ENCODE measurements at regions not wholly inside any gene's neighbourhood (a gene's known extent, or its start where the extent isn't known, plus 50 kb on each side); places are given as distances from the start of the nearest gene placed in this dataset.

GRCh38 chr5:139743001-139743771 is 52.4 kb upstream of the PSD2 start:
- ChIA-PET POLR2A (interaction anchor here (1.0 kb wide), 1 partner anchor 28 kb away, joined by 3 read pairs; no protein-coding TSS in a partner anchor), CTCF (ENCODE audit: unreplicated experiment) (no interaction called here)
- H3K36me3 ChIP-seq (ENCODE audit: insufficient read depth, low read length), result no peaks in the 10 kb centered on the region
- intact Hi-C loops (cut with micrococcal nuclease; ENCODE audit: unreplicated experiment), result no loop called here
- H3K4me3 ChIP-seq (ENCODE audit: low read depth, low read length, poor library complexity, severe bottlenecking), result no peak overlapping the region
- H2AFZ ChIP-seq (ENCODE audit: low read length), result no peak overlapping the region
- no peak overlapping the region for H3K27ac ChIP-seq (ENCODE audit: low read depth, low read length, poor library complexity, severe bottlenecking)
- peaks cover 37% of the 10 kb centered on the region for H3K4me1 ChIP-seq (ENCODE audit: insufficient read depth, low read length, poor library complexity, severe bottlenecking)
- no peaks in the 10 kb centered on the region for H3K9me3 ChIP-seq (ENCODE audit: low read length)
- H4K20me1 ChIP-seq (ENCODE audit: insufficient read depth, low read length), result no peaks in the 10 kb centered on the region
- BruUV-seq (replicated peaks), result no TSS peak
- H3K79me2 ChIP-seq (ENCODE audit: insufficient read depth, low read depth, low read length), result no peaks in the 10 kb centered on the region
- DNase-seq (ENCODE audit: low spot score), result no peak
- no peaks in the 10 kb centered on the region for H3K9me2 ChIP-seq (ENCODE audit: insufficient read depth, low read length)
- no peak for TF ChIP-seq EZH2phosphoT487 (IDR thresholded peaks at IDR 0.05; ENCODE audit: borderline replicate concordance, low read depth, low read length)
- TF ChIP-seq, protein P1, sequence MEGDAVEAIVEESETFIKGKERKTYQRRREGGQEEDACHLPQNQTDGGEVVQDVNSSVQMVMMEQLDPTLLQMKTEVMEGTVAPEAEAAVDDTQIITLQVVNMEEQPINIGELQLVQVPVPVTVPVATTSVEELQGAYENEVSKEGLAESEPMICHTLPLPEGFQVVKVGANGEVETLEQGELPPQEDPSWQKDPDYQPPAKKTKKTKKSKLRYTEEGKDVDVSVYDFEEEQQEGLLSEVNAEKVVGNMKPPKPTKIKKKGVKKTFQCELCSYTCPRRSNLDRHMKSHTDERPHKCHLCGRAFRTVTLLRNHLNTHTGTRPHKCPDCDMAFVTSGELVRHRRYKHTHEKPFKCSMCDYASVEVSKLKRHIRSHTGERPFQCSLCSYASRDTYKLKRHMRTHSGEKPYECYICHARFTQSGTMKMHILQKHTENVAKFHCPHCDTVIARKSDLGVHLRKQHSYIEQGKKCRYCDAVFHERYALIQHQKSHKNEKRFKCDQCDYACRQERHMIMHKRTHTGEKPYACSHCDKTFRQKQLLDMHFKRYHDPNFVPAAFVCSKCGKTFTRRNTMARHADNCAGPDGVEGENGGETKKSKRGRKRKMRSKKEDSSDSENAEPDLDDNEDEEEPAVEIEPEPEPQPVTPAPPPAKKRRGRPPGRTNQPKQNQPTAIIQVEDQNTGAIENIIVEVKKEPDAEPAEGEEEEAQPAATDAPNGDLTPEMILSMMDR (conservative IDR thresholded peaks at IDR 0.05; ENCODE audit: low read length), result no peak
- H3K4me2 ChIP-seq (ENCODE audit: low read length), result no peak overlapping the region

DNA sequence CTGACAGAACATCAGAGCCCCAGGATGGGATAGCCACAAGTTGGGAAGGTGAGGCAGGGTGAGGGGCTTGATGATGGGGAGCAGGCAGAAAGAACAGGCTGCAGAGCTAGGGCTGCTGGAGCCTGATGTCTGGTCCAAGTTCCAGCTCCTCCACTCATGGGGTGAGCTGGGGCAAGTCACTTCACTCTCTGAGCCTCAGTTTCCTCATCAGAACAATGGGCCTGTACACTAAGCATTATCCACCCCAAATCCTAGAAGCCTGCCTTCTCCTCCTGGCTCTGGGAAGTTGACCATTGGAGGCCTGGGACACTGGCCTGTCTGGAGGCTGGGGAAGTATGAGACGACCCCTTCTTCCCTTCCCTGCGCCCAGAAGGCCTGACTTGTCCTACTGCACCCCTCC is 51.8 kb upstream of the PSD2 start:
- intact Hi-C loops (cut with micrococcal nuclease; ENCODE audit: unreplicated experiment), result no loop called here
- BruUV-seq (replicated peaks), result no TSS peak
- H3K4me3 ChIP-seq (ENCODE audit: low read depth, low read length, poor library complexity, severe bottlenecking), result no peak overlapping the region
- ChIA-PET CTCF (ENCODE audit: unreplicated experiment) (no interaction called here), POLR2A (interaction anchor here (1.0 kb wide), 1 partner anchor 27 kb away, joined by 3 read pairs; no protein-coding TSS in a partner anchor)
- H3K9me3 ChIP-seq (ENCODE audit: low read length), result no peaks in the 10 kb centered on the region
- H2AFZ ChIP-seq (ENCODE audit: low read length), result no peak overlapping the region
- H4K20me1 ChIP-seq (ENCODE audit: insufficient read depth, low read length), result no peaks in the 10 kb centered on the region
- H3K4me1 ChIP-seq (ENCODE audit: insufficient read depth, low read length, poor library complexity, severe bottlenecking), result peaks cover 38% of the 10 kb centered on the region
- no peak for DNase-seq (ENCODE audit: low spot score)
- no peak overlapping the region for H3K27ac ChIP-seq (ENCODE audit: low read depth, low read length, poor library complexity, severe bottlenecking)
- TF ChIP-seq, protein P1 (conservative IDR thresholded peaks at IDR 0.05; ENCODE audit: low read length), result no peak
- no peak for TF ChIP-seq EZH2phosphoT487 (IDR thresholded peaks at IDR 0.05; ENCODE audit: borderline replicate concordance, low read depth, low read length)
- no peaks in the 10 kb centered on the region for H3K36me3 ChIP-seq (ENCODE audit: insufficient read depth, low read length)
- H3K79me2 ChIP-seq (ENCODE audit: insufficient read depth, low read depth, low read length), result no peaks in the 10 kb centered on the region
- H3K9me2 ChIP-seq (ENCODE audit: insufficient read depth, low read length), result no peaks in the 10 kb centered on the region
- no peak overlapping the region for H3K4me2 ChIP-seq (ENCODE audit: low read length)

DNA sequence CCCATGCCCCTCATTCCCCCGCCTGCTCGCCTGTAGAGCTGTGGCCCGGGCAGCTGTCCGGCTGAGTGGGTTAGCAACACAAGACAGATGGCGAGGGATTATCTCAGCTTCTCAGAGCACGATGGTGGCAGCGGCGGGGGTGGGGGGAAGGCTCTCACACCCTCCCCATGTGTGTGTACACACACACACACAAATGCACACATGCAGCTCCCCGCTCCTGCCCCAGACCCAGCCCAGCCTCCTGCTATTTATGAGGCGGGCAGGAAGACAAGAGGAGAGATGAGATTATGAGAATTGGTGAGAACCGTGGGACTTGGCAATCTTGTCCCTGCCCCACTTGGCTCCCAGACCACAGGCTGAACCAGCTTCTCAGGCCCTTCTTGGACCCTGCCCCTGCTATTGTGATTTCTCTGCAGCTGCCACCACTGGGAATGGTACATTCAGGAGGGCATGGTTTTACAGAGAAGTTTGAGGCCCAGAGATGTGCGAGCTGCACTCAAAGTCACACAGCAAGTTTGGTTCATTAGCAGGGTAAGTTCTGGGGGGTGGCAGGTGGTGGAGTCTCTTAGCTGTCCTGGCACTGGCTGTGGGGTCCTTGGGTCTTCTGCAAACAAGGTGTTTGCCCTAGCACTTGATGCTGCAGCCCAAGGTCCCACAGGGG is 51.0 kb upstream of the PSD2 start:
- Histone ChIP-seq H3K9me3 (ENCODE audit: low read length) (no peaks in the 10 kb centered on the region), H3K79me2 (ENCODE audit: insufficient read depth, low read depth, low read length) (no peaks in the 10 kb centered on the region), H4K20me1 (ENCODE audit: insufficient read depth, low read length) (no peaks in the 10 kb centered on the region), H2AFZ (ENCODE audit: low read length) (no peak overlapping the region), H3K4me2 (ENCODE audit: low read length) (no peak overlapping the region), H3K36me3 (ENCODE audit: insufficient read depth, low read length) (no peaks in the 10 kb centered on the region), H3K9me2 (ENCODE audit: insufficient read depth, low read length) (no peaks in the 10 kb centered on the region), H3K4me1 (ENCODE audit: insufficient read depth, low read length, poor library complexity, severe bottlenecking) (peaks cover 38% of the 10 kb centered on the region), H3K4me3 (ENCODE audit: low read depth, low read length, poor library complexity, severe bottlenecking) (no peak overlapping the region), H3K27ac (ENCODE audit: low read depth, low read length, poor library complexity, severe bottlenecking) (no peak overlapping the region)
- TF ChIP-seq, protein P1 (conservative IDR thresholded peaks at IDR 0.05; ENCODE audit: low read length), result no peak
- TF ChIP-seq EZH2phosphoT487 (IDR thresholded peaks at IDR 0.05; ENCODE audit: borderline replicate concordance, low read depth, low read length), result no peak
- ChIA-PET CTCF (ENCODE audit: unreplicated experiment) (no interaction called here), POLR2A (interaction anchor here (0.6 to 1.0 kb wide), 2 partner anchors 26 to 244 kb away, joined by 3 to 4 read pairs; no protein-coding TSS in a partner anchor)
- DNase-seq (ENCODE audit: low spot score), result no peak
- BruUV-seq (replicated peaks), result no TSS peak
- intact Hi-C loops (cut with micrococcal nuclease; ENCODE audit: unreplicated experiment), result loop anchor here (5.0 kb wide), 1 partner anchor 107 kb away; no protein-coding TSS in a partner anchor
